GM19043 (cell line): ENCODE measurements at regions not wholly inside any gene's neighbourhood (a gene's known extent, or its start where the extent isn't known, plus 50 kb on each side); places are given as distances from the start of the nearest gene placed in this dataset.
"Not testable (repeated sequence)": the region's sequence is repeated elsewhere in the genome, so short reads cannot be mapped to it uniquely, and the experiment has no call there.

Source experiments
- ATAC-seq: cut with Tn5 transposase; IDR thresholded peaks from one replicate; pipeline ENCODE4 v1.9.1; 2021; ENCODE audit warnings: low read depth; ENCODE audit not compliant: unreplicated experiment

DNA sequence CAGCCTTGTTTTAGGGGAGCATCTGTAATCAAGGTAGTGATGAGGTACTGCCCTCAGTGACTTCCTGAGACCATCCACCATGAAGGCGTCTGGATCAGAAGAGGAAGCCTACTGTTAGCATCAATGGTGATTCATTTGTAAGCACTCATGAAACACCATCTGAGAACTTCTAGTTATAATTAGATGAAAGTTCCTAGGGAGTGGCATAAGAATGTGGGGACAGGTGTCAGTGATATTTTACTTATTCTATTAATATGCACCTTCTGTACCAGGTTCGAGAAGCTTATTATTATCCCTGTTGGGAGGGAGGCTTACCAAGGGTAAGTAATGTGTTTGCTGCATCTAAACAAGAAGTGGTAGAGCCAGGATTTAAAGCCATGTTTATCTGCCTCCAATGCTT, 295.8 kb upstream of the TBL1XR1 start:
- no peak for ATAC-seq

GRCh38 chr3:177494216-177494615, 296.9 kb upstream of the TBL1XR1 start:
- no peak for ATAC-seq

- ATAC-seq: no peak
Measured at GRCh38 chr3:177495566-177495965, 298.3 kb upstream of the TBL1XR1 start.

GRCh38 chr3:177498037-177498857, 301.0 kb upstream of the TBL1XR1 start:
- ATAC-seq: no peak

DNA sequence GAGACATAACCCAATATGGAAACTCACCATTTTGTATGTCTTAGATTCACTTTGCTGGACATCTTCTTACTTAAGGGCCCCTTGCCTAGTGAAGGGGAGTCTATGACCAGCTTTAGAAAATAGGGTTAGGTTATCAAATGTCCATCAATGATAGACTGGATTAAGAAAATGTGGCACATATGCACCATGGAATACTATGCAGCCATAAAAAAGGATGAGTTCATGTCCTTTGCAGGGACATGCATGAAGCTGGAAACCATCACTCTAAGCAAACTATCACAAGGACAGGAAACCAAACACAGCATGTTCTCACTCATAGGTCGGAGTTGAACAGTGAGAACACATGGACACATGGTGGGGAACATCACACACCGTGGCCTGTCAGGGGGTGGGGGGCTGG, 301.8 kb upstream of the TBL1XR1 start:
- not testable (repeated sequence) for ATAC-seq

- no peak for ATAC-seq
Measured at GRCh38 chr3:177499779-177500423, 302.6 kb upstream of the TBL1XR1 start.

GRCh38 chr3:177510693-177511216, 313.5 kb upstream of the TBL1XR1 start:
- ATAC-seq: no peak

GRCh38 chr3:177512945-177513814, 315.9 kb upstream of the TBL1XR1 start:
- ATAC-seq: no peak

DNA sequence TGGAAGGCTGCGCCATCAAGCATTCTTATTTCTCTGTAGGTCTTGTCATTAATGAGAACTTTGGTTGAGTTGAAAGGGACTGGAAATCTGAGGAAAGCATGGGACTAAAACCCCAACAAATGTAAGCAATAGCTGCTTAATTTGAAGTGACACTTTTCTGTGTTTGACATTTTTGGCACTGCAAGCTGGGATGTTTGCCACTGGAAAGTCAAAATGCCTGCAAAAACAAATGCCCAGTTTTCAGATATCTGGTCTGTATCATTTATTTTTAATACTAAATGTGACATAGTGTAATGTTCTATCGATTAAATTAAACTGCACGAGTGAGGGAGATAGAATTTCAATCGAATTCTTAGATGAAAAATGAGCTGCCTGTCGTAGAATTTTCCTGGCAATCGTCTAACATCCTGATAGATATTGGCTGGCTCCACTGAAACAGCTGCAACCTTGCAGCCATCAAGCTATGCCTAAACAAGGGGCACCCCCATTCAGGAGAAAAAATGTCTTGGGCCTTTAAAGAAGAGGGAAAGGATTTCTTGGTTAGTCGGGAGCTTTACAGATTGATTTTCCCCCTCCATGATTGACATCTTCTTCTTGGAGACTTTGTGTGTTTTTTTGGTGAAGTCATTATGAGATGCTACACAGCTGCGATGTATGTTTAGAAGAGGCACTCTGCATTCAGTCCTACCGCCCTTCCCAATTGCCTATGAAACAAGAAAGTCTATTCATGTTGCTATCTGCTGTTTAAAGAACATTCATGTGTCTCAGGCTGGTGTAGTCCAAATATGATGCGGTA, 316.7 kb upstream of the TBL1XR1 start:
- no peak for ATAC-seq

DNA sequence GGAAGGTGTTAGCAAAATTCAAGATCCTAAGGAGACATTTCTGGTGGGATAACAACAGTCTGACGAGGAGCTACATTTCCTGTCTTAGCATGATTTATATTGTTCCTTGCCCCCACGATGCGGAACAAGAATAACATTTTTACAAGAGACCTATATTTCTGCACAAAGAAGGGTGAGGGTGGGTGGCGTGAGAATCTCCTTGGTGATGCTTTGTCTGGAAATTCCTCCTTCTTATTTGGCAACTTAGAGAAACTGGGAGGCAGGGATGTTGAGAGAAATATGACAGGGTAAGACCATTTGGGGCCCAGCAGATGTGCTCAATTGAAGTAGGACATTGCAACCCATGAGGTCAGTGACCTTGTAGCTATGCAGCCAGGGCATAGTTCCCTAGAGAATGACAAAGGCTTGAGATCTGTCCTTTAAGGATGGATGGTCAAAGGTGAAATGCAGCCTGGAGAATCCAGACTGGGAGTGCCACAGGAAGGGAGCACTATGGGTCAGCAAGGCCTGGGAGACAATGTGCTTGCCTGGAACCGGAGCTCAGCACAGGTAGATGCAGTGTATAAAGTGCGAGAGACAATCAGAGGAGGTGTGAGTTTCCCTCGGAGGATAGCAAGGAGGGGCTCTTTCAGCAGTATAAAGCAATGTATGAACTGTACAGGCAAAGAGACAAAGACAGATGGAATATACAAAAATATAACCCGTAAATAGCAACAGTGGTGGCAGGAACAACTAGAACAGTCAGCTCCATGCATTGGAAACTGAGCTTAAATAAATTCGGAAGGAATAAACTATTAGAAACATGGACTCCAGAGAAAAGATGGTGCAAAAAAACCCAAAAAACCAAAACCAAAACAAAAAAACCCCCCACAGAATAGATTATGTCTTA, 317.6 kb upstream of the TBL1XR1 start:
- ATAC-seq: no peak

- no peak for ATAC-seq
Measured at GRCh38 chr3:177515786-177516157, 318.5 kb upstream of the TBL1XR1 start.

DNA sequence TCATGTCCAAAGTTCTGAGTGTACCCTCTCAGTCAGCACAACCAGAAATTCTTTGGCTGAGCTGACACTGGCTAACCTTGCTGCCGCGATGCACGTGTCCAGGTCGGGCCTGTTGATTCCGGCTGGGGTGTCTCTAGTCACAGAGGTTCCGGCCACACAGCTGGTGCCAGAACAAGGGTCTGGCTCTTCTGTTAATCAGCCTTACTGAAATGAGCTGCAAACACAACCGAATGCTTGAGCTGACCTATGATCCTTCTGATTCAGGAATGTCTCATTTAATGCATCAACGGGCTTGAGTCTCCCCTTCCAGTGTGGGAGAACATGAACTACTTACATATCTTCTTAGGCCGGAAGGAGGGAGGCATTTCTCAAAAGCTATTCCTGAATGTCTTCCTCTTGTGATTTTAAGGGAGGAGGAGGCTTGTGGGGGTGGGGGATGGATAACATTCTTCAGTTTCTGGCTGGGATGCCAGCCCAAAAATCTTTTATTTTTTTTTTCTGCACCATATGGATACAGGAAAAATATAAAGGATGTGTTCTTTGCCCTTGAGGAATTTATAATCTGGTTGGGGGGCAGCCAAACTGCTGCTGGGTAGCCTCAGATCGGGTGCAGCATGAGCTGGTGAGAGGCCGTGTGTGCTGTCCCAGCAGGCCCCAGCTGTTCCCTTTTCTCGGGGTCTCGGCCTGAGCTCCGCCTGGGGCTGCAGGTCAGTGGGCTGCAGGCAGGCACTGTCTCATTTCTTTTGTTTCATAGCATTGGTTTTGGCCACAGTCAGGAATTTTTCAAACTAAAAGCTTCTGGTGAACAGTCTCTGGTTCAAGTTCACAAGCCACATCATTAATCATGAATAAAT, 319.1 kb upstream of the TBL1XR1 start:
- ATAC-seq: no peak

- ATAC-seq: no peak
Measured at GRCh38 chr3:177517906-177518305, 320.6 kb upstream of the TBL1XR1 start.

DNA sequence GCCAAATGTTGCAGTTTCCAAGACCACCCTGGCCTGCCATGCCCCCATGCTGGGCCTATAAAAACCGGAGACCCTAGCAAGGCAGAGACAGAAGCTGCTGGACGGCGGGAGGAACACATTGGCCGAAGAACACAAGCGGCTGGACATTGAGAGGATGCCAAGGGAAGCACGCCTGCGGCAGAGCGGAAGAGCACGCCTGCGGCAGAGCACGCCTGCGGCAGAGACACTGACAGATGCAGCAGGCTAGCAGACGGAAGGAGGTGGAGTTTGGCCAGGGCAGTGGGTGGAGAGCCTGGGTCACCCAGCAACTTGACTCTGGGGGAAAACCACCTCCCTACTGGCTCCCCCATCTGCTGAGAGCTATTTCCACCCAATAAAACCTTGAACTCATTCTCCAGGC, 322.3 kb upstream of the TBL1XR1 start:
- ATAC-seq: no peak

GRCh38 chr3:177521305-177521704, 324.0 kb upstream of the TBL1XR1 start:
- no peak for ATAC-seq

DNA sequence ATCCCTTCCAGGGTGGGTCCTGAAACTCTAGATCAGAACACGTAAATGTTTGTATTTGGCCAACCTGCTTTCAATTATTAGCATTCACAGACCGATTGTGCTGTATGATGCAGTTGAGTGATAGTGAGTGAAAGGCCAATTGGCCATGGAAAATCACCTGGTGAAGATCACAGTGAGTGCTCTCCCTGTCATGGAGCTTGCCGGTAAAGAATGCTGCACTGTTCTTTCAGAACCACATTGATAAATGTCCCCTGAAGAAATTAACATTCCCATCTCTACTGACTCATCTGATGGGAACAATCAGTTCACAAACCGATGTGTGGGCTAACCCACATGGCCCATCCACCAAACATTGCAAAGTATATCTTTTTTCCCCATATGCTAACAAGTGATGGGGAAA, 324.8 kb upstream of the TBL1XR1 start:
- ATAC-seq: no peak

DNA sequence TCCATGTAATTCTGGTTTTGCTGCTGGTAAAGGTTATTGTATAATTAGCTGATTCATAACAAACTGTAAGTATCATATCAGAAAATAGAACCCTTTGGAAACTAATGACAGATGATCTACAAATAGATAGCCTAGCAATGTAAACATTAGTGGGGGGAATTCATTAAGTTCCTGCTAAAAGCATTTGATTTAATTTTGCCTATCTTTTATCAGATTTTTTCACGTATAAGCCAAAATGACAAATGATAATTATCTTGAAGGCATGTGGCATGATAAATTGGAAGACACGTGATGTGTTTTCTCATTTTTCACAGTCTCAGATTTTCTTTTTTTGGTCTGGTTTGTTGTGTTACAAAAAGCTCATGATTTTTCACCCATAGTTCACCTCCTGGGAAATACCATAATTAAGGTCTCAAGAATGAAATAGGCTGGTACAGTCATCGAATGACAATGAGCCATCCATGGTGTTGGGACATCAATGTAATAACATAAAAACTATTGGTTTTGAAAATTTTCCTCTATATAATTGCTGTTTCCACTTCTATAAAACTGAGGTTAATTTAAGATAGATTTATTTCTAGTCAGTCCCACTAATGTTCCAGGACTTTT, 325.9 kb upstream of the TBL1XR1 start:
- no peak for ATAC-seq

DNA sequence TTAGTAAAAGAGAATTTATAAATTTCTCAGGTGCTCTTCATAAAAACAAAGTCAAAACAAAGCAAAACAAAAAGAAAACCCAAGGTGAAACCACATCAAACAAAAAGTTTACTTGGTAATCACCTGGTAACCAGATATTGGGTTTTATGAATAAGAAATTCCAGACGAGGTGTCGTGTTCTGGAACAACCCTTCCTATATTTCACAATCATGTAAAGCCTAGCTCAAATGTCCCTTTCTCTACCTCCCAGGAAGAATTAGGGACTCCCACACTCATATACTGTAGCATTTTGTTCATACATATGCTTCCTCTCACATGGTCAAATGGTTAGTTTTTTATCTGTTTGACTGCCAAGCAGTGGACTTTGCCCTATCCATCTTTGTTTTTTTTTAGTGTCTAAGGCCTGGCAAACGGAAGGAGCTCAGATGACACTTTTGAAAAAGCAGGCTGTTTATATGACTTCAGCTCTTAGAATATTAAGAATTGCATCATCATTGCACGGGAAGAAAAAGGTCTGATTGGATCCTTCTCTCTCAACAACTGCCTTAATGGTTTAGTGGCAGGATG, 326.7 kb upstream of the TBL1XR1 start:
- ATAC-seq: no peak
